ENCODE measurements at regions not wholly inside any gene's neighbourhood (a gene's known extent, or its start where the extent isn't known, plus 50 kb on each side); places are given as distances from the start of the nearest gene placed in this dataset.

GRCh38 chr16:7017006-7017662, 315.5 kb upstream of the RBFOX1 start:
- DNase-seq, result peak in 18 of 58 donors; percentile 0 to 49 (median 10)

GRCh38 chr16:7014756-7015155, 317.9 kb upstream of the RBFOX1 start:
- no peak for DNase-seq

- DNase-seq, result no peak
Measured at GRCh38 chr16:7013990-7014389, 318.7 kb upstream of the RBFOX1 start.

- DNase-seq, result no peak
Measured at GRCh38 chr16:7004266-7004665, 328.4 kb upstream of the RBFOX1 start.

GRCh38 chr16:6993544-6993943, 339.1 kb upstream of the RBFOX1 start:
- DNase-seq, result no peak

GRCh38 chr16:6988846-6989245, 343.8 kb upstream of the RBFOX1 start:
- DNase-seq, result no peak

GRCh38 chr16:6977916-6978315, 354.7 kb upstream of the RBFOX1 start:
- DNase-seq, result peak in 1 of 58 donors; percentile 0

GRCh38 chr16:6977291-6977690, 355.4 kb upstream of the RBFOX1 start:
- no peak for DNase-seq

- DNase-seq, result no peak
Measured at GRCh38 chr16:6976716-6977115, 355.9 kb upstream of the RBFOX1 start.

- no peak for DNase-seq
Measured at GRCh38 chr16:6970171-6970857, 362.3 kb upstream of the RBFOX1 start.

GRCh38 chr16:6969594-6969993, 363.1 kb upstream of the RBFOX1 start:
- DNase-seq, result no peak

- DNase-seq, result peak in 3 of 58 donors; percentile 3 to 8 (median 3)
Measured at GRCh38 chr16:6967796-6968320, 364.8 kb upstream of the RBFOX1 start.

GRCh38 chr16:6966925-6967324, 365.7 kb upstream of the RBFOX1 start:
- DNase-seq, result no peak

GRCh38 chr16:6964679-6965078, 368.0 kb upstream of the RBFOX1 start:
- no peak for DNase-seq

GRCh38 chr16:6961704-6962103, 370.9 kb upstream of the RBFOX1 start:
- no peak for DNase-seq

- no peak for DNase-seq
Measured at GRCh38 chr16:6958184-6958583, 374.5 kb upstream of the RBFOX1 start.

- no peak for DNase-seq
Measured at GRCh38 chr16:6957681-6958080, 375.0 kb upstream of the RBFOX1 start.

GRCh38 chr16:6956511-6956910, 376.1 kb upstream of the RBFOX1 start:
- DNase-seq, result no peak

- no peak for DNase-seq
Measured at GRCh38 chr16:6955303-6955702, 377.3 kb upstream of the RBFOX1 start.

GRCh38 chr16:6949240-6949639, 383.4 kb upstream of the RBFOX1 start:
- DNase-seq, result no peak

- DNase-seq, result peak in 8 of 58 donors; percentile 0 to 65 (median 11)
Measured at GRCh38 chr16:6947291-6947690, 385.4 kb upstream of the RBFOX1 start.

GRCh38 chr16:6946802-6947201, 385.8 kb upstream of the RBFOX1 start:
- DNase-seq, result no peak

- DNase-seq, result no peak
Measured at GRCh38 chr16:6946106-6946505, 386.5 kb upstream of the RBFOX1 start.

Measured in anterior cingulate cortex (tissue), 58 donors.